GM21447 (cell line): ENCODE measurements at regions not wholly inside any gene's neighbourhood (a gene's known extent, or its start where the extent isn't known, plus 50 kb on each side); places are given as distances from the start of the nearest gene placed in this dataset.

Source experiments
- ATAC-seq: cut with Tn5 transposase; IDR thresholded peaks from one replicate; pipeline ENCODE4 v1.9.1; 2021; ENCODE audit not compliant: unreplicated experiment

GRCh38 chrX:43481576-43481975, 174.5 kb upstream of the MAOA start:
- no peak for ATAC-seq

- no peak for ATAC-seq
Measured at GRCh38 chrX:43493756-43494155, 162.3 kb upstream of the MAOA start.

- ATAC-seq: no peak
Measured at GRCh38 chrX:43500246-43500645, 155.9 kb upstream of the MAOA start.

- ATAC-seq: no peak
Measured at GRCh38 chrX:43500996-43501694, 155.0 kb upstream of the MAOA start.

GRCh38 chrX:43504394-43504793, 151.7 kb upstream of the MAOA start:
- no peak for ATAC-seq

GRCh38 chrX:43505769-43506168, 150.3 kb upstream of the MAOA start:
- ATAC-seq: no peak

GRCh38 chrX:43508694-43509093, 147.4 kb upstream of the MAOA start:
- no peak for ATAC-seq

- no peak for ATAC-seq
Measured at GRCh38 chrX:43510209-43510608, 145.9 kb upstream of the MAOA start.

GRCh38 chrX:43513085-43513484, 143.0 kb upstream of the MAOA start:
- no peak for ATAC-seq

GRCh38 chrX:43514820-43515219, 141.3 kb upstream of the MAOA start:
- no peak for ATAC-seq

- no peak for ATAC-seq
Measured at GRCh38 chrX:43522582-43522981, 133.5 kb upstream of the MAOA start.

GRCh38 chrX:43525901-43526610, 130.0 kb upstream of the MAOA start:
- no peak for ATAC-seq

- no peak for ATAC-seq
Measured at GRCh38 chrX:43526878-43527277, 129.2 kb upstream of the MAOA start.

GRCh38 chrX:43527801-43528200, 128.3 kb upstream of the MAOA start:
- no peak for ATAC-seq

- ATAC-seq: no peak
Measured at GRCh38 chrX:43530837-43531236, 125.3 kb upstream of the MAOA start.

GRCh38 chrX:43540318-43540717, 115.8 kb upstream of the MAOA start:
- ATAC-seq: no peak

GRCh38 chrX:43551590-43551989, 104.5 kb upstream of the MAOA start:
- no peak for ATAC-seq

GRCh38 chrX:43552156-43552555, 103.9 kb upstream of the MAOA start:
- ATAC-seq: no peak

GRCh38 chrX:43552703-43553102, 103.4 kb upstream of the MAOA start:
- ATAC-seq: no peak

GRCh38 chrX:43553257-43553656, 102.8 kb upstream of the MAOA start:
- ATAC-seq: no peak

- no peak for ATAC-seq
Measured at GRCh38 chrX:43556207-43556606, 99.9 kb upstream of the MAOA start.

GRCh38 chrX:43557792-43558191, 98.3 kb upstream of the MAOA start:
- no peak for ATAC-seq

GRCh38 chrX:43559644-43560043, 96.5 kb upstream of the MAOA start:
- ATAC-seq: no peak
